GM04503 (cell line): ENCODE measurements at regions not wholly inside any gene's neighbourhood (a gene's known extent, or its start where the extent isn't known, plus 50 kb on each side); places are given as distances from the start of the nearest gene placed in this dataset.
A peak's percentile ranks its signal among the peaks of the same experiment; 100 is the strongest.

Experiments used
- DNase-seq: peaks from one replicate; pipeline ENCODE4 v3.0.0-alpha.2; 2012; ENCODE audit warnings: low read depth

- DNase-seq, result no peak
These were observed 249.3 kb upstream of the TGFBR2 start for GRCh38 chr3:30356866-30357753.

GRCh38 chr3:30357897-30358296 lies 248.5 kb upstream of the TGFBR2 start:
- no peak for DNase-seq

- no peak for DNase-seq
These were observed 247.5 kb upstream of the TGFBR2 start for GRCh38 chr3:30358871-30359270.

- DNase-seq, result peak; percentile 50
These were observed 237.4 kb upstream of the TGFBR2 start for GRCh38 chr3:30368978-30369377.

GRCh38 chr3:30370681-30371271 lies 235.6 kb upstream of the TGFBR2 start:
- DNase-seq, result peak; percentile 73

- no peak for DNase-seq
These were observed 233.6 kb upstream of the TGFBR2 start for GRCh38 chr3:30372837-30373236.

- DNase-seq, result no peak
These were observed 221.8 kb upstream of the TGFBR2 start for GRCh38 chr3:30384546-30385072.

- no peak for DNase-seq
These were observed 213.3 kb upstream of the TGFBR2 start for GRCh38 chr3:30393079-30393478.

GRCh38 chr3:30397030-30397429 lies 209.4 kb upstream of the TGFBR2 start:
- no peak for DNase-seq

- DNase-seq, result no peak
These were observed 206.8 kb upstream of the TGFBR2 start for GRCh38 chr3:30399394-30400181.

GRCh38 chr3:30400926-30401325 lies 205.5 kb upstream of the TGFBR2 start:
- DNase-seq, result no peak

GRCh38 chr3:30401971-30402370 lies 204.4 kb upstream of the TGFBR2 start:
- no peak for DNase-seq

GRCh38 chr3:30407651-30408050 lies 198.8 kb upstream of the TGFBR2 start:
- DNase-seq, result no peak

GRCh38 chr3:30408105-30408557 lies 198.3 kb upstream of the TGFBR2 start:
- no peak for DNase-seq

- DNase-seq, result no peak
These were observed 188.0 kb upstream of the TGFBR2 start for GRCh38 chr3:30418443-30418842.

- peak; percentile 74 for DNase-seq
These were observed 185.1 kb upstream of the TGFBR2 start for GRCh38 chr3:30421266-30421665.

- DNase-seq, result peak; percentile 37
These were observed 180.0 kb upstream of the TGFBR2 start for GRCh38 chr3:30426293-30426993.

GRCh38 chr3:30428251-30428650 lies 178.2 kb upstream of the TGFBR2 start:
- DNase-seq, result no peak

GRCh38 chr3:30435861-30436331 lies 170.5 kb upstream of the TGFBR2 start:
- no peak for DNase-seq

GRCh38 chr3:30437171-30437601 lies 169.2 kb upstream of the TGFBR2 start:
- DNase-seq, result no peak

GRCh38 chr3:30438126-30438525 lies 168.3 kb upstream of the TGFBR2 start:
- DNase-seq, result no peak
